ENCODE measurements at regions not wholly inside any gene's neighbourhood (a gene's known extent, or its start where the extent isn't known, plus 50 kb on each side); places are given as distances from the start of the nearest gene placed in this dataset.

GRCh38 chr18:39489431-39489830, 1923.8 kb upstream of the CELF4 start:
- no peak for DNase-seq (ENCODE audit: low spot score)
- TF ChIP-seq HNF4G (IDR thresholded peaks at IDR 0.05): no peak
- TF ChIP-seq ZBTB33 (IDR thresholded peaks at IDR 0.05): no peak
- no peak for TF ChIP-seq GABPA (IDR thresholded peaks at IDR 0.05 in 1 of 2, conservative IDR thresholded peaks at IDR 0.05 in 1 of 2)
- TF ChIP-seq REST (IDR thresholded peaks at IDR 0.05): no peak
- TF ChIP-seq MAX (IDR thresholded peaks at IDR 0.05): no peak

GRCh38 chr18:39487932-39488331, 1922.3 kb upstream of the CELF4 start:
- H3K9ac ChIP-seq (ENCODE audit: low read depth in 1 of 2, low read length in 2 of 2): no peak overlapping the region
- no peak for TF ChIP-seq FOXA1 (IDR thresholded peaks at IDR 0.05)
- TF ChIP-seq SP1 (IDR thresholded peaks at IDR 0.05): no peak
- TF ChIP-seq CTCF (IDR thresholded peaks at IDR 0.05; ENCODE audit: low read depth, low read length, missing input control): no peak
- no peak for TF ChIP-seq ZBTB33 (IDR thresholded peaks at IDR 0.05)
- TF ChIP-seq RAD21 (IDR thresholded peaks at IDR 0.05): no peak
- no peak for TF ChIP-seq NR2F2 (IDR thresholded peaks at IDR 0.05)
- TF ChIP-seq EGR1 (IDR thresholded peaks at IDR 0.05; ENCODE audit: low read depth in 2 of 2): no peak
- no peak for TF ChIP-seq TAF1 (conservative IDR thresholded peaks at IDR 0.05)
- TF ChIP-seq YY1 (IDR thresholded peaks at IDR 0.05): no peak
- TF ChIP-seq JUND (IDR thresholded peaks at IDR 0.05): no peak
- no peak for TF ChIP-seq HNF4G (IDR thresholded peaks at IDR 0.05)
- no peak for DNase-seq (ENCODE audit: low spot score)

More at GRCh38 chr18:39489431-39489830, 1923.8 kb upstream of the CELF4 start:
- Histone ChIP-seq H3K4me3 (ENCODE audit: low read depth in 1 of 3, low read length in 3 of 3) (no peak overlapping the region), H3K9me3 (ENCODE audit: control insufficient read depth in 4 of 4, low read length in 3 of 4) (no peaks in the 10 kb centered on the region), H3K27me3 (ENCODE audit: control insufficient read depth in 4 of 4, insufficient read depth in 4 of 4, low read length in 3 of 4) (no peaks in the 10 kb centered on the region), H3K9ac (ENCODE audit: low read depth in 1 of 2, low read length in 2 of 2) (no peak overlapping the region), H3K27ac (ENCODE audit: low read depth in 1 of 2, low read length in 2 of 2) (no peak overlapping the region), H3K4me1 (ENCODE audit: control insufficient read depth in 4 of 4, insufficient read depth in 4 of 4, low read length in 3 of 4) (no peaks in the 10 kb centered on the region), H3K36me3 (ENCODE audit: control insufficient read depth in 4 of 4, insufficient read depth in 3 of 4, low read depth in 1 of 4, low read length in 3 of 4) (no peaks in the 10 kb centered on the region)
- 72% methylated on average over 1 of the region's 1 CpG for WGBS

More at GRCh38 chr18:39487932-39488331, 1922.3 kb upstream of the CELF4 start:
- 56% methylated on average over 3 of the region's 3 CpGs for WGBS
- Histone ChIP-seq H3K36me3 (ENCODE audit: control insufficient read depth in 4 of 4, insufficient read depth in 3 of 4, low read depth in 1 of 4, low read length in 3 of 4) (no peaks in the 10 kb centered on the region), H3K27me3 (ENCODE audit: control insufficient read depth in 4 of 4, insufficient read depth in 4 of 4, low read length in 3 of 4) (no peaks in the 10 kb centered on the region), H3K4me3 (ENCODE audit: low read depth in 1 of 3, low read length in 3 of 3) (no peak overlapping the region), H3K9me3 (ENCODE audit: control insufficient read depth in 4 of 4, low read length in 3 of 4) (no peaks in the 10 kb centered on the region), H3K4me1 (ENCODE audit: control insufficient read depth in 4 of 4, insufficient read depth in 4 of 4, low read length in 3 of 4) (no peaks in the 10 kb centered on the region), H3K27ac (ENCODE audit: low read depth in 1 of 2, low read length in 2 of 2) (no peak overlapping the region)

Data from liver (tissue), 8 donors.